Breast epithelium (tissue), 3 donors: ENCODE measurements at regions not wholly inside any gene's neighbourhood (a gene's known extent, or its start where the extent isn't known, plus 50 kb on each side); places are given as distances from the start of the nearest gene placed in this dataset.

ENCODE experiments used
- CTCF ChIP-seq, 3 donors: fragments of 450-650 bp; IDR thresholded peaks; one replicate each; pipeline ENCODE4 v1.5.1; 2016 to 2017; ENCODE audit warnings: antibody characterized with exemption in 3 of 3, mild to moderate bottlenecking in 3 of 3, moderate library complexity in 3 of 3
- POLR2AphosphoS5 ChIP-seq, 3 donors: sonication (generic); formaldehyde crosslinking; IDR thresholded peaks; one replicate each; pipeline ENCODE4 v1.6.1; 2017; ENCODE audit warnings: antibody characterized with exemption in 3 of 3

GRCh38 chr9:30774326-30774725 lies 1610.1 kb upstream of the ACO1 start:
- no peak for TF ChIP-seq CTCF (IDR thresholded peaks at IDR 0.05)
- no peak for TF ChIP-seq POLR2AphosphoS5 (IDR thresholded peaks at IDR 0.05)
